ENCODE measurements at regions not wholly inside any gene's neighbourhood (a gene's known extent, or its start where the extent isn't known, plus 50 kb on each side); places are given as distances from the start of the nearest gene placed in this dataset.

- TF ChIP-seq POLR2A (IDR thresholded peaks at IDR 0.05) (no peak), CTCF (IDR thresholded peaks at IDR 0.05 in 8 of 11, conservative IDR thresholded peaks at IDR 0.05 in 3 of 11) (no peak)
Observed at GRCh38 chr22:48520884-48521588, 1306.6 kb downstream of the BRD1 start.

All from spleen (tissue), 7 donors.